Type B pancreatic cell (in vitro differentiated cells): ENCODE measurements at regions not wholly inside any gene's neighbourhood (a gene's known extent, or its start where the extent isn't known, plus 50 kb on each side); places are given as distances from the start of the nearest gene placed in this dataset.
"Not testable (repeated sequence)": the region's sequence is repeated elsewhere in the genome, so short reads cannot be mapped to it uniquely, and the experiment has no call there.

Source experiments
- DNase-seq: peaks from one replicate; pipeline ENCODE4 v3.0.0; 2021; ENCODE audit warnings: mixed read lengths; ENCODE audit not compliant: unreplicated experiment; ENCODE audit errors: extremely low spot score
- H3K27ac Mint-ChIP-seq: 2 replicates; pipeline ENCODE4 v1.8.0; 2021; ENCODE audit warnings: mild to moderate bottlenecking, mixed read lengths
- H3K27me3 Mint-ChIP-seq: 2 replicates; pipeline ENCODE4 v1.8.0; 2021; ENCODE audit warnings: mixed read lengths
- H3K36me3 Mint-ChIP-seq: 2 replicates; pipeline ENCODE4 v1.8.0; 2021; ENCODE audit warnings: mixed read lengths
- H3K4me1 Mint-ChIP-seq: one replicate; pipeline ENCODE4 v1.8.0; 2021; ENCODE audit warnings: mixed read lengths; ENCODE audit not compliant: unreplicated experiment
- H3K4me3 Mint-ChIP-seq: 2 replicates; pipeline ENCODE4 v1.8.0; 2021; ENCODE audit warnings: mild to moderate bottlenecking, mixed read lengths
- H3K9me3 Mint-ChIP-seq: 2 replicates; pipeline ENCODE4 v1.8.0; 2021; ENCODE audit warnings: mixed read lengths
- CTCF ChIP-seq: fragments of 200-600 bp; sonication (generic); conservative IDR thresholded peaks from 2 replicates; pipeline ENCODE4 v1.5.0; 2021; ENCODE audit warnings: antibody characterized with exemption, mild to moderate bottlenecking

GRCh38 chr2:64931246-64932115 is 57.7 kb upstream of the SLC1A4 start:
- no peak overlapping the region for H3K4me3 Mint-ChIP-seq
- H3K9me3 Mint-ChIP-seq, result peaks cover 10% of the 10 kb centered on the region
- DNase-seq, result no peak
- no peak overlapping the region for H3K27ac Mint-ChIP-seq
- H3K27me3 Mint-ChIP-seq, result peaks cover 31% of the 10 kb centered on the region
- H3K36me3 Mint-ChIP-seq, result no peaks in the 10 kb centered on the region
- no peak for TF ChIP-seq CTCF
- H3K4me1 Mint-ChIP-seq, result no peaks in the 10 kb centered on the region

GRCh38 chr2:64932116-64932370 is 57.2 kb upstream of the SLC1A4 start:
- no peak overlapping the region for H3K4me3 Mint-ChIP-seq
- TF ChIP-seq CTCF, result no peak
- peaks cover 31% of the 10 kb centered on the region for H3K27me3 Mint-ChIP-seq
- no peak overlapping the region for H3K27ac Mint-ChIP-seq
- no peak for DNase-seq
- no peaks in the 10 kb centered on the region for H3K36me3 Mint-ChIP-seq
- H3K9me3 Mint-ChIP-seq, result peaks cover 10% of the 10 kb centered on the region
- no peaks in the 10 kb centered on the region for H3K4me1 Mint-ChIP-seq

GRCh38 chr2:64932371-64933216 is 56.6 kb upstream of the SLC1A4 start:
- no peak for DNase-seq
- Mint-ChIP-seq H3K4me1 (no peaks in the 10 kb centered on the region), H3K4me3 (no peak overlapping the region), H3K36me3 (no peaks in the 10 kb centered on the region), H3K27me3 (peaks cover 31% of the 10 kb centered on the region), H3K9me3 (peaks cover 10% of the 10 kb centered on the region), H3K27ac (no peak overlapping the region)
- no peak for TF ChIP-seq CTCF

- Mint-ChIP-seq H3K4me3 (no peak overlapping the region), H3K36me3 (no peaks in the 10 kb centered on the region), H3K27me3 (peaks cover 34% of the 10 kb centered on the region), H3K27ac (peak overlapping the region; percentile 15), H3K9me3 (peaks cover 10% of the 10 kb centered on the region), H3K4me1 (no peaks in the 10 kb centered on the region)
- no peak for TF ChIP-seq CTCF
- no peak for DNase-seq
Measured at GRCh38 chr2:64934530-64934929, 54.7 kb upstream of the SLC1A4 start.

GRCh38 chr2:64936809-64937208 is 52.4 kb upstream of the SLC1A4 start:
- no peak for DNase-seq
- Mint-ChIP-seq H3K36me3 (no peaks in the 10 kb centered on the region), H3K4me3 (no peak overlapping the region), H3K27ac (no peak overlapping the region), H3K4me1 (no peaks in the 10 kb centered on the region), H3K27me3 (peaks cover 21% of the 10 kb centered on the region), H3K9me3 (peaks cover 10% of the 10 kb centered on the region)
- no peak for TF ChIP-seq CTCF

- DNase-seq, H3K36me3 Mint-ChIP-seq, H3K4me1 Mint-ChIP-seq, H3K4me3 Mint-ChIP-seq, H3K27ac Mint-ChIP-seq: not testable (repeated sequence)
- peaks cover 21% of the 10 kb centered on the region for H3K27me3 Mint-ChIP-seq
- H3K9me3 Mint-ChIP-seq, result peaks cover 10% of the 10 kb centered on the region
Measured at GRCh38 chr2:64937314-64937686, 51.9 kb upstream of the SLC1A4 start.
